ENCODE measurements at regions not wholly inside any gene's neighbourhood (a gene's known extent, or its start where the extent isn't known, plus 50 kb on each side); places are given as distances from the start of the nearest gene placed in this dataset.

- H3K4me1 ChIP-seq (ENCODE audit: insufficient read depth, low read length, poor library complexity, severe bottlenecking): no peaks in the 10 kb centered on the region
- H2AFZ ChIP-seq (ENCODE audit: low read length): no peak overlapping the region
- TF ChIP-seq EZH2phosphoT487 (IDR thresholded peaks at IDR 0.05; ENCODE audit: borderline replicate concordance, low read depth, low read length): no peak
- 0 out of 2 replicates have a peak, but pooled peaks have one; percentile 18 for TF ChIP-seq CTCF (conservative IDR thresholded peaks at IDR 0.05; ENCODE audit: low read length)
- intact Hi-C loops (cut with micrococcal nuclease; ENCODE audit: unreplicated experiment): no loop called here
- H3K9me2 ChIP-seq (ENCODE audit: insufficient read depth, low read length): no peaks in the 10 kb centered on the region
- H3K36me3 ChIP-seq (ENCODE audit: insufficient read depth, low read length): no peaks in the 10 kb centered on the region
- H3K4me3 ChIP-seq (ENCODE audit: low read depth, low read length, poor library complexity, severe bottlenecking): no peak overlapping the region
- H3K9me3 ChIP-seq (ENCODE audit: low read length): no peaks in the 10 kb centered on the region
- BruUV-seq (replicated peaks): no TSS peak
- DNase-seq (ENCODE audit: low spot score): peak; percentile 0
- no peaks in the 10 kb centered on the region for H3K79me2 ChIP-seq (ENCODE audit: insufficient read depth, low read depth, low read length)
- H3K27ac ChIP-seq (ENCODE audit: low read depth, low read length, poor library complexity, severe bottlenecking): no peak overlapping the region
- no peak overlapping the region for H3K4me2 ChIP-seq (ENCODE audit: low read length)
- H4K20me1 ChIP-seq (ENCODE audit: insufficient read depth, low read length): no peaks in the 10 kb centered on the region
- ChIA-PET CTCF (ENCODE audit: unreplicated experiment) (no interaction called here), POLR2A (interaction anchor here (0.7 kb wide), 1 partner anchor 169 kb away, joined by 3 read pairs; no protein-coding TSS in a partner anchor)
Measured at GRCh38 chr21:18722193-18722592, 318.6 kb upstream of the TMPRSS15 start.

DNA sequence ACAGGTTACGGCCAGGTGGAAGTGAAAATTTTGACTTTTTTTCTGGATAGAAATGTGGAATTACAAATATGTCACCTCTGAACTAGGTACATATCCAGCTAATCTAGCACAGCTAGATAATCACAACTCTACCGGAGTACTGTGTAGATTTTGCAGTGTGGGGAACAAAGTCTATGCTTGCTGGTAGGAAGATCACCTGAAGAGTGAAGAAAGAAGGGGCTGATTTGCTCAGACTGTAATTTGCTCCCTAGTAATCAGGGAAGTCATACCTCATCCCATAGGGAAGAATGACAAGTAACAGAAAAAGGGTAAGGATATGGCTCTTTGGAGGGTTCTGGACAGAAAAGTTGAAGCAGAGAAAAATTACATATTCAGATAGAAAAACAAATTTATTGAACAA lies 319.6 kb upstream of the TMPRSS15 start:
- H3K79me2 ChIP-seq (ENCODE audit: insufficient read depth, low read depth, low read length): no peaks in the 10 kb centered on the region
- no peaks in the 10 kb centered on the region for H3K9me2 ChIP-seq (ENCODE audit: insufficient read depth, low read length)
- no peaks in the 10 kb centered on the region for H4K20me1 ChIP-seq (ENCODE audit: insufficient read depth, low read length)
- TF ChIP-seq EZH2phosphoT487 (IDR thresholded peaks at IDR 0.05; ENCODE audit: borderline replicate concordance, low read depth, low read length): no peak
- TF ChIP-seq CTCF (conservative IDR thresholded peaks at IDR 0.05; ENCODE audit: low read length): no peak
- BruUV-seq (replicated peaks): no TSS peak
- no peaks in the 10 kb centered on the region for H3K4me1 ChIP-seq (ENCODE audit: insufficient read depth, low read length, poor library complexity, severe bottlenecking)
- ChIA-PET CTCF (ENCODE audit: unreplicated experiment) (no interaction called here), POLR2A (no interaction called here)
- no peak overlapping the region for H2AFZ ChIP-seq (ENCODE audit: low read length)
- DNase-seq (ENCODE audit: low spot score): no peak
- H3K27ac ChIP-seq (ENCODE audit: low read depth, low read length, poor library complexity, severe bottlenecking): no peak overlapping the region
- no peak overlapping the region for H3K4me3 ChIP-seq (ENCODE audit: low read depth, low read length, poor library complexity, severe bottlenecking)
- no peaks in the 10 kb centered on the region for H3K36me3 ChIP-seq (ENCODE audit: insufficient read depth, low read length)
- intact Hi-C loops (cut with micrococcal nuclease; ENCODE audit: unreplicated experiment): no loop called here
- no peaks in the 10 kb centered on the region for H3K9me3 ChIP-seq (ENCODE audit: low read length)
- no peak overlapping the region for H3K4me2 ChIP-seq (ENCODE audit: low read length)

GRCh38 chr21:18725653-18726052 lies 322.1 kb upstream of the TMPRSS15 start:
- Histone ChIP-seq H2AFZ (ENCODE audit: low read length) (no peak overlapping the region), H3K9me2 (ENCODE audit: insufficient read depth, low read length) (no peaks in the 10 kb centered on the region), H3K4me3 (ENCODE audit: low read depth, low read length, poor library complexity, severe bottlenecking) (no peak overlapping the region), H3K4me1 (ENCODE audit: insufficient read depth, low read length, poor library complexity, severe bottlenecking) (no peaks in the 10 kb centered on the region), H3K9me3 (ENCODE audit: low read length) (no peaks in the 10 kb centered on the region), H3K27ac (ENCODE audit: low read depth, low read length, poor library complexity, severe bottlenecking) (no peak overlapping the region), H3K4me2 (ENCODE audit: low read length) (no peak overlapping the region), H3K79me2 (ENCODE audit: insufficient read depth, low read depth, low read length) (no peaks in the 10 kb centered on the region), H4K20me1 (ENCODE audit: insufficient read depth, low read length) (no peaks in the 10 kb centered on the region), H3K36me3 (ENCODE audit: insufficient read depth, low read length) (no peaks in the 10 kb centered on the region)
- POLR2A ChIA-PET: no interaction called here
- CTCF ChIA-PET (ENCODE audit: unreplicated experiment): no interaction called here
- TF ChIP-seq CTCF (conservative IDR thresholded peaks at IDR 0.05; ENCODE audit: low read length) (peak; percentile 30; the same call in 1 of the 2 replicates), EZH2phosphoT487 (IDR thresholded peaks at IDR 0.05; ENCODE audit: borderline replicate concordance, low read depth, low read length) (no peak)
- intact Hi-C loops (cut with micrococcal nuclease; ENCODE audit: unreplicated experiment): no loop called here
- no TSS peak for BruUV-seq (replicated peaks)
- DNase-seq (ENCODE audit: low spot score): no peak

Measured in OCI-LY7 (cell line).